ENCODE measurements at regions not wholly inside any gene's neighbourhood (a gene's known extent, or its start where the extent isn't known, plus 50 kb on each side); places are given as distances from the start of the nearest gene placed in this dataset.

- TF ChIP-seq CTCF (IDR thresholded peaks at IDR 0.05) = no peak
- TF ChIP-seq POLR2A (IDR thresholded peaks at IDR 0.05) = no peak
These were observed 445.5 kb downstream of the HAPSTR1 start for GRCh38 chr16:9536905-9537304.

Data from uterus (tissue), 2 donors.